ENCODE measurements at regions not wholly inside any gene's neighbourhood (a gene's known extent, or its start where the extent isn't known, plus 50 kb on each side); places are given as distances from the start of the nearest gene placed in this dataset.

DNA sequence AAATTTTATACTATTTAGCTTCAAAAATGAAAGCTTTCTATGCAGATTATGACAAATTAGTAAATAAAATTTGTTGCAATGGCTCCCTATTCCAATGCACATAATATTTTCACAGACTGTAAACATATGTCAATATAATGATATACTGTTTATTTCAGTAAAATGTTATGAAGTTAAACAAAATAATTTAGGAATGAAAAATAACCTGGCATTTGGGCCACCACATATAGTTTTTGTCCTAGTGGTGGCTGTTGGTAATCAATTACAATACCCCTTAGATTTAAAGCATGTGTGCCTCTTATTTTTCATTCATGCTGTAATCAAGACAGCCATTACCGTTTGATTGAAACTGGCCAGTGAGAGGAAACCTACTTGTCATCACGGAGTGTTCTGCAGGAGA is 928.5 kb upstream of the KCND2 start (continued):
- TF ChIP-seq, protein P1, sequence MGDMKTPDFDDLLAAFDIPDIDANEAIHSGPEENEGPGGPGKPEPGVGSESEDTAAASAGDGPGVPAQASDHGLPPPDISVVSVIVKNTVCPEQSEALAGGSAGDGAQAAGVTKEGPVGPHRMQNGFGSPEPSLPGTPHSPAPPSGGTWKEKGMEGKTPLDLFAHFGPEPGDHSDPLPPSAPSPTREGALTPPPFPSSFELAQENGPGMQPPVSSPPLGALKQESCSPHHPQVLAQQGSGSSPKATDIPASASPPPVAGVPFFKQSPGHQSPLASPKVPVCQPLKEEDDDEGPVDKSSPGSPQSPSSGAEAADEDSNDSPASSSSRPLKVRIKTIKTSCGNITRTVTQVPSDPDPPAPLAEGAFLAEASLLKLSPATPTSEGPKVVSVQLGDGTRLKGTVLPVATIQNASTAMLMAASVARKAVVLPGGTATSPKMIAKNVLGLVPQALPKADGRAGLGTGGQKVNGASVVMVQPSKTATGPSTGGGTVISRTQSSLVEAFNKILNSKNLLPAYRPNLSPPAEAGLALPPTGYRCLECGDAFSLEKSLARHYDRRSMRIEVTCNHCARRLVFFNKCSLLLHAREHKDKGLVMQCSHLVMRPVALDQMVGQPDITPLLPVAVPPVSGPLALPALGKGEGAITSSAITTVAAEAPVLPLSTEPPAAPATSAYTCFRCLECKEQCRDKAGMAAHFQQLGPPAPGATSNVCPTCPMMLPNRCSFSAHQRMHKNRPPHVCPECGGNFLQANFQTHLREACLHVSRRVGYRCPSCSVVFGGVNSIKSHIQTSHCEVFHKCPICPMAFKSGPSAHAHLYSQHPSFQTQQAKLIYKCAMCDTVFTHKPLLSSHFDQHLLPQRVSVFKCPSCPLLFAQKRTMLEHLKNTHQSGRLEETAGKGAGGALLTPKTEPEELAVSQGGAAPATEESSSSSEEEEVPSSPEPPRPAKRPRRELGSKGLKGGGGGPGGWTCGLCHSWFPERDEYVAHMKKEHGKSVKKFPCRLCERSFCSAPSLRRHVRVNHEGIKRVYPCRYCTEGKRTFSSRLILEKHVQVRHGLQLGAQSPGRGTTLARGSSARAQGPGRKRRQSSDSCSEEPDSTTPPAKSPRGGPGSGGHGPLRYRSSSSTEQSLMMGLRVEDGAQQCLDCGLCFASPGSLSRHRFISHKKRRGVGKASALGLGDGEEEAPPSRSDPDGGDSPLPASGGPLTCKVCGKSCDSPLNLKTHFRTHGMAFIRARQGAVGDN (IDR thresholded peaks at IDR 0.05): no peak
- no peak for TF ChIP-seq ZBED1 (IDR thresholded peaks at IDR 0.05; ENCODE audit: borderline replicate concordance)
- no peak for TF ChIP-seq ZBTB40 (IDR thresholded peaks at IDR 0.05; ENCODE audit: borderline replicate concordance)

- intact Hi-C loops (cut with micrococcal nuclease; ENCODE audit: unreplicated experiment) (no loop called here), in situ Hi-C loops (cut with MboI) (no loop called here)
- no peak overlapping the region for H3K4me3 ChIP-seq
- DNase-seq (ENCODE audit: low read depth, low spot score) (no peak), FAIRE-seq (no peak), ATAC-seq (no peak)
- TF ChIP-seq HDAC2 (IDR thresholded peaks at IDR 0.05): no peak
- BruUV-seq (replicated peaks): no TSS peak
- no peaks in the 10 kb centered on the region for H3K4me1 ChIP-seq (ENCODE audit: control insufficient read depth, insufficient read depth, low read length)
- SMC1A ChIA-PET (ENCODE audit: uncharacterized antibody, unreplicated experiment): no interaction called here
- POLR2A ChIA-PET: no interaction called here
- H3K79me2 ChIP-seq (ENCODE audit: control insufficient read depth, insufficient read depth, low read length): no peaks in the 10 kb centered on the region
- H3K9ac ChIP-seq (ENCODE audit: control insufficient read depth, insufficient read depth, low read length): no peak overlapping the region
- H2AFZ ChIP-seq (ENCODE audit: control insufficient read depth, low read depth, low read length): no peak overlapping the region
- H3K27ac ChIP-seq (ENCODE audit: control insufficient read depth, insufficient read depth): no peak overlapping the region
- H4K20me1 ChIP-seq (ENCODE audit: control insufficient read depth, insufficient read depth): no peaks in the 10 kb centered on the region
- RAD21 ChIA-PET (ENCODE audit: unreplicated experiment): no interaction called here
- no peak overlapping the region for H3K4me2 ChIP-seq (ENCODE audit: control insufficient read depth, insufficient read depth)
- H3K27me3 ChIP-seq (replicated peaks in 1 of 2; ENCODE audit: control insufficient read depth in 2 of 2, insufficient read depth in 2 of 2, low read length in 1 of 2): no peaks in the 10 kb centered on the region; a peak in 1 of 4 replicates
- H3K9me3 ChIP-seq (replicated peaks; ENCODE audit: control insufficient read depth, insufficient read depth, low read length): no peaks in the 10 kb centered on the region
- CTCF ChIA-PET: no interaction called here
- no peaks in the 10 kb centered on the region for H3K36me3 ChIP-seq (ENCODE audit: control insufficient read depth in 2 of 2, insufficient read depth in 2 of 2, low read length in 1 of 2)
These were observed 924.5 kb upstream of the KCND2 start for GRCh38 chr7:119348491-119348890.
